Embryonic facial prominence (tissue), 1 donor: ENCODE measurements at regions not wholly inside any gene's neighbourhood (a gene's known extent, or its start where the extent isn't known, plus 50 kb on each side); places are given as distances from the start of the nearest gene placed in this dataset.
"Not testable (repeated sequence)": the region's sequence is repeated elsewhere in the genome, so short reads cannot be mapped to it uniquely, and the experiment has no call there.

Source experiments
- DNase-seq: peaks from one replicate; pipeline ENCODE4 v3.0.0-alpha.2; 2016; ENCODE audit errors: extremely low spot score

- DNase-seq = not testable (repeated sequence)
Observed at GRCh38 chr4:170194794-170195193, 105.0 kb upstream of the AADAT start.

GRCh38 chr4:170193496-170193895, 103.7 kb upstream of the AADAT start:
- DNase-seq = no peak

GRCh38 chr4:170190265-170190664, 100.5 kb upstream of the AADAT start:
- no peak for DNase-seq

- DNase-seq = no peak
Observed at GRCh38 chr4:170170861-170171260, 81.1 kb upstream of the AADAT start.

GRCh38 chr4:170169699-170170098, 79.9 kb upstream of the AADAT start:
- DNase-seq = no peak

- no peak for DNase-seq
Observed at GRCh38 chr4:170167678-170168077, 77.9 kb upstream of the AADAT start.

GRCh38 chr4:170166193-170166592, 76.4 kb upstream of the AADAT start:
- DNase-seq = not testable (repeated sequence)

- no peak for DNase-seq
Observed at GRCh38 chr4:170162416-170162815, 72.7 kb upstream of the AADAT start.

GRCh38 chr4:170157670-170158069, 67.9 kb upstream of the AADAT start:
- no peak for DNase-seq

- DNase-seq = no peak
Observed at GRCh38 chr4:170145120-170145519, 55.4 kb upstream of the AADAT start.

- DNase-seq = no peak
Observed at GRCh38 chr4:170139764-170140163, 50.0 kb upstream of the AADAT start.
